ENCODE measurements at regions not wholly inside any gene's neighbourhood (a gene's known extent, or its start where the extent isn't known, plus 50 kb on each side); places are given as distances from the start of the nearest gene placed in this dataset.
"Not testable (repeated sequence)": the region's sequence is repeated elsewhere in the genome, so short reads cannot be mapped to it uniquely, and the experiment has no call there.

DNA sequence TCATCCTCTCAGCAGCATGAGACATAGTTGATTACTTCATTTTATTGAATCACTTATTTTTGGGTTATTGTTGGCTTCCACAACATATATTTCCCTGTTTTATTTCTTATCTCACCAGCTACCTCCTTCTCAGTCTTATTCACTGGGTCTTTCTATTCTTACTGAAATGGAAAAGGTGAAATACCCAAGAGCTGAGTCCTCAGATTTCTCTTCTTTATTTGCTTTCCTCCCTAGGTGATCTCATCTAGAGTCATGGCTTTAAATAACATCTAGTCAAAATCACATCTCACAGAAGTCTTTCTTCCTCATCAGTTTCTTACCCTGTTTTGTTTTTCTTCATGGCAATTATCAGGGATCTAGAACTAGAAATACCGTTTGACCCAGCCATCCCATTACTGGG lies 105.0 kb upstream of the RBBP8 start:
- DNase-seq (ENCODE audit: low read depth, low spot score), result peak; percentile 78
- H3K27ac ChIP-seq, result peak overlapping the region; percentile 97

DNA sequence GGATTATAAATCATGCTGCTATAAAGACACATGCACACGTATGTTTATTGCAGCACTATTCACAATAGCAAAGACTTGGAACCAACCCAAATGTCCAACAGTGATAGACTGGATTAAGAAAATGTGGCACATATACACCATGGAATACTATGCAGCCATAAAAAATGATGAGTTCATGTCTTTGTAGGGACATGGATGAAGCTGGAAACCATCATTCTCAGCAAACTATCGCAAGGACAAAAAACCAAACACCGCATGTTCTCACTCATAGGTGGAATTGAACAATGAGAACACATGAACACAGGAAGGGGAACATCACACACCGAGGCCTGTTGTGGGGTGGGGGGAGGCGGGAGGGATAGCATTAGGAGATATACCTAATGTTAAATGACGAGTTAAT lies 104.5 kb upstream of the RBBP8 start:
- H3K27ac ChIP-seq, result peak overlapping the region; percentile 97
- not testable (repeated sequence) for DNase-seq (ENCODE audit: low read depth, low spot score)

DNA sequence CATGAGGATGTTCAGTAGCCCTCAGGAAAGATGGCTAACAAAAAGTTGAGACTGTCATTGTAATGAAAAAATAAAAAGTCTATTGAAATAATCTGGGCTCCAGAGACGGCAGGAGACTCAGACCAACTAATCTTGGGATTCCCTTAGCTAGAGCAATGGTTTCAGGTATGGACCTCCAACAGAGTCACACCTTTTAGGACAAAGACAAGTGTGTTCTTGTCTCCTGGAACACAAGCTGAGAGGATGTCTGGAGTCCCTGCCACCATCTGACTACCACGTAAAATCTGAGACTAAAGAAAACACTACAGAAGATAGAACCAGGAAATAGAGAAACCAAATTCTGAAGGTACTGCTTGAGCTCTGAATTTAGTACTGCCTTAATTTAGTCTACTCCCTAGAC lies 103.3 kb upstream of the RBBP8 start:
- H3K27ac ChIP-seq, result peak overlapping the region; percentile 97
- no peak for DNase-seq (ENCODE audit: low read depth, low spot score)

DNA sequence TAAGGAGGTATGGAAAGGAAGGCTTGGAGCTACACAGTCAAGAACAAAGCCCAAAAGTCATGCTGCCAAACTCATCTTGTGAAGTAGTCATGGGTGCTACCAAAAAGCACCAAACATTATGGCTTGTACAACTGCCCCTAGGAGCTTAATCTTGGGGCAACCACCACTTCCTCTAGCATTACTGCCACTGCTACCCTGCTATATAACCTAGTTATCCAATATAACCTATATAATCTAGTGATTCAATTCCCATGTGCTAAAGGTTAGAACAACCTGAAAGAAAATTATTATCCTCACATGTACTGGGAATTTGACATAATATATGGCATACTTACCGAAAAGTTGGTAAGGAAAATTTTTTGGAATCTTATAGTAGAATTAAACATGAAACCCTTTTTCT lies 102.6 kb upstream of the RBBP8 start:
- no peak for DNase-seq (ENCODE audit: low read depth, low spot score)
- peak overlapping the region; percentile 97 for H3K27ac ChIP-seq

DNA sequence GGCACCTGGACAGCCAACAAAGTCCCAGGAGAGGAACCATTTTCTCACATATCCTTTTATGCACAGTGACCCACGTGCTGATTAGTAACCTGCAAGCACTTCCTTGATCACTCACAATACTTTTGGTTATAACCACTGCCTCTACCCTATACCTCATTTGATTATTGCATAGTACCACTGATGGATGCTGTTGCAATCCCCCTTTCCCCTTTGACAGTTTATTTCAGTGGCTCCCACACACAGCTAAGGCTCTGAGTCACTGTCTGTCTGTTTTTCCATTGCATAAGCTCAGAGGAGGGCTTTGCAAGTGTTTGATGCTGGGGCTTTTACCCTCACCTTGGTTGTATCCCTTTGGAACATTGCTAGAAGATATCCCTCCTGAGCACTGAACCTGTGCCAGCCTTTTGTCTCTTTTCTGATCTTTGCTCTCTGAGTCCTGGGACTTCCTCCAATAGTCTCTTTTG lies 101.7 kb upstream of the RBBP8 start:
- H3K27ac ChIP-seq, result peak overlapping the region; percentile 97
- DNase-seq (ENCODE audit: low read depth, low spot score), result no peak

DNA sequence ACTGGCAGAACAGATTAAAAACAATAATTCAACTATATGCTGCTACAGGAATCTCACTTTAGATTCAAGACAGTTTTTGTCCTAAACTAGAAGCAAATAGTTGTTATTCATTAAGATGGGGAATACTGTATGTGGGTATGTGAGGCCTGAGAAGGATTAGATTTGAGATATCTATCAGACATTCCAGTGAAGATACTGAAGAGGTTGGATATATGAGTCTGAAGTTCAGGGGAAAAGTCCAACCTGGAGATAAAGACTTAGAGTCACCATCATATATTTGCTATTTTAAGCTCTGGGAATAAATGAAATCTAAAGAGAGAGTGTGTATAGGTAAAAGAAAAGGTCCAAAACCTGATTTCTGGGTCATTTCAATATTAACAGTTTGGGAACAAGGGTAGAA lies 96.2 kb upstream of the RBBP8 start:
- H3K27ac ChIP-seq, result no peak overlapping the region
- DNase-seq (ENCODE audit: low read depth, low spot score), result no peak

DNA sequence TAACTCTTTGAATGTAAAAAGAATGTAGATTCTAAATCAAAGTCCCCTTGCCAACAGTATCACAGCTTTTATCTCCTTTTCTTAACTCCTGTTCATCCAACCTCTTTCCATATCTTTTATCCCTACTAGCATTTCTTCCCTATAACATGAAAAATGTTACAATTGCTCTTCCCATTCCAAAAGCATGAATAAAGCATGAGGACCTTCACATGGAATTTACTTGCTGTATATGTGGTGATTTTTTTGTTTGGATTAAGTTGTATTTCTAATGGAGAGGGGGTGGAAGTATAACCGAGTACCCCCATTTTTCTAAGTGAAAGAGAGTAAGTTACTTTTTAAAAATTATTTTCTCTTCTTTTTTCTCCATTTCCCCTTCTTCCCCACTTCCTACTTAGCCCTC lies 94.9 kb upstream of the RBBP8 start:
- no peak for DNase-seq (ENCODE audit: low read depth, low spot score)
- peak overlapping the region; percentile 33 for H3K27ac ChIP-seq

DNA sequence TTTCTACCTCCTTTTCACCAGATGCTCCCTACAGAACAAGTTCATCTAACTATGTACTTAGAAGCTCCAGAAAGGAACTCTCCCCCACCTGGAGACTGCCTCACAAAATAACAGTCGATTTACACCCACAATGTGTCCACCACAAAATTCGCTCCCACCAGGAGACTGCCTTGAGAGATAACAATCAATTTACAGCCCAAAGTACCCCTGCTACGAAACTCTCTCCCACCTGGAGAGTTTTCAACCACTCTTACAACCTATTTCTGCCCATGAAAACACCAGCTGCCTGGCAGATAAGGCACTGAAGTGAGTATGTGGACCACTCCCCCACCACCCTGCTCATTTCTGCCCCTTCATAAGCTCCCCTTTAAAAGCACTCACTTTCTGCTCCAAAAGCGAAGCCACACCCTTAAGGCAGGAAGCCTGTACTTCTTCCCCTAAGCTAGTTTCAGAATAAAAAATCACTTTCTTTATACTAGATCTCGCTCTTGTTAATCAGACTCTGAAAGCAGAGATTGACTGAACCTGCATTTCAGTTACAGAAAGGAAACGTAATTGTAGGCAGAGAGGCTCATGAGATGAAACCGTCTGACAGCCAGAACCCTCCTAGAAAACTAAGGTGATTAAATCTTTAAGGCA lies 94.4 kb upstream of the RBBP8 start:
- H3K27ac ChIP-seq, result peak overlapping the region; percentile 33

DNA sequence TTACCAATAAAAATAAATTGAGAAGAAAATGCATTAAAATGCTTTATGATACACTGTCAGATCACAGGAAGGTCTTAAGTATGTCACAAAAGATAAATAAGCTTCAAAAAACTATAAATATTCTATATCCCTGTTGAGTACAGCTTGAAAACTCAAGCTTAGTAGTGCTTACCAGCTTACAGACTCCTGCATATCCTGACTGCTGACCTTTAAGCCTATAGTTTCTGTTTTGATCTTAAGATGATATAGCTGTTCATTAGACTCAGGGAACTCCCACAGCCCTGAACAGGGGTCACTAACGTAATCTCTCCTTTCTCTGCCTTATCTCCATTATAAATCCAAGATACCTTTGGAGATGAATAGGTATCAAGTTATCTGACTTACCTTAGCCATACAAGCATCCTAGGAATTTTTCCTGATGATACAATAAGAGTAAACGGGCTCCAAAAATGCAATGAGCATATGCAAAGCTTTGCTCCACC lies 93.7 kb upstream of the RBBP8 start:
- H3K27ac ChIP-seq, result peak overlapping the region; percentile 33
- DNase-seq (ENCODE audit: low read depth, low spot score), result no peak

More for the DNA sequence above, 94.4 kb upstream of the RBBP8 start:
- no peak for DNase-seq (ENCODE audit: low read depth, low spot score)

DNA sequence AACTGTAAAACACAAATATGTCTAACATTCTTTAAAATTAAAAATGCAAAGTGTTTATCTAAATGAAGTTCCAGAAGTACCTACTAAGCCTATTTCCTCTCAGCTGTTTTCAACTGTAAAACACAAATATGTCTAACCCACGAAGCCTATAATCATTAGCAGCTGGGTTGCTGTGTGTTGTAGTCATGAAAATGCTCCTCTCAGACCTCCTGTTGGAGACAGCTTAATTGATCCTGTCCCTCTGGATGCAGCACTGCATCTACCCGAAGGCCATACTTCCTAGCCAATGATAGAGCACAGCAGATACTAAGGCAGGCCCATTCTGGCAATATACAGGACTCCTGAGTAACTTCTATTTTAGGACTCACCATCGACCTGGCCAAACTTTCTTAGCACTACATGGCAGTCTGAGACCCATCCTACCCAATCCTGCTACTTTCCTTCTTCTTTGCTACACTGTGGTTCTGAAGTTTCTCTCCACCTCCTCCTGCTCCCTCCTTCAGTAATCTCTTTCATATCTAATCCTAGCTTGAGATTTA lies 92.5 kb upstream of the RBBP8 start:
- DNase-seq (ENCODE audit: low read depth, low spot score), result no peak

DNA sequence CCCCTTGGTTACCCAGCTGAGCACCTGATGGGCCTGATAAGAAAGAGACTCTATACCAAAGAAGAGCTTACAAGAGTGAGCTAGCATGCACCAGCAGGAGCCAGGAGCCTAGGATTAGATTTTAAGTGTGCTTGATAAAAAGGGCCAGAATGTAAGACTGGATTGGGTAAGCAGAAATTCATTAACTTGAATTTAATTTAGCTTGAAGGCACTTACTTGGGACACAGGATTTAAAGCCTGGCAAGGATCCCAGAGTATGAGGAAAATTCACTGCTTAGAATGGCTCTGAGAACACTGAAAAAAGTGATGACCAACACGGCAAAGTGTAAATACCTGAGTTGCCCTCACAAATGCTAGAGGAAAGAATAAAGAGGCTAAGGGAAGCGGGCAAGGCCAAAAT lies 91.3 kb upstream of the RBBP8 start:
- DNase-seq (ENCODE audit: low read depth, low spot score), result no peak
- peak overlapping the region; percentile 36 for H3K27ac ChIP-seq

More for the DNA sequence above, 92.5 kb upstream of the RBBP8 start:
- H3K27ac ChIP-seq, result no peak overlapping the region

DNA sequence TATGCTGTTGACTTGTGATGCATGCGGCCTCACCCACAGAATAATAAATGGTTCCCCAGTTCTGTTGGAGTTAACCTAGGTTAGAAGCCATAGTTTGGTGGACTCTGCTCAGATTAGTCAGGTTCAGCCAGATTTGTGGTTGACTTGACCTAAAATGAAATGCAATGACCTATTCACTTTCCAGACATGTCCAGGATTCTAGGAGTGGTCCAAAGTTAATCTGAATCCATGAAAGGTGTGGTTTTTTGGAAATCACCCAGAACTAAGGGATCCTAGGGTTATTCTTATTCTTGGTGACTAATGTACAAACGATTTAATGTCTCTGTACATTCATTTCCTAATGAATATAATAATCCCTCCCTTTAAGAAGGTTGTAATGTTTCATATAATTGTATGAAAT lies 88.9 kb upstream of the RBBP8 start:
- H3K27ac ChIP-seq, result peak overlapping the region; percentile 81
- DNase-seq (ENCODE audit: low read depth, low spot score), result no peak

DNA sequence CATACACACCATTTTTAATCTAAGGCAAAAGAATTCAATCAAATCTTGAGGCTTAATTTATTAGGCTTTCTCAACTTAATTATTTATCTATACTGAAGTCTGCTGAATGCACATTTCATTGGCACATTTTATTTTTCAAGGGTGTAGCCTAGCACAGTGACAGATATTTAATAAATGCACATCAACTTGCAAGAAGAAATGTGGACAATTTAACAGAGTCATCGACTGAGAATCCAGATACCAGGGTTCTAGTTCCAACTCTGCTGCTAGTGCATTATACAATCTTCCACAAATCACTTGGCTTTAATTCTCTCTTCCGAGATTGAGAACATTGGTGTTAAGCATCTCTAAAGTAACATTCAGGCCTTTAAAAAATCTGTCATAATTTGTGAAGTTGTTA lies 88.5 kb upstream of the RBBP8 start:
- DNase-seq (ENCODE audit: low read depth, low spot score), result no peak
- peak overlapping the region; percentile 81 for H3K27ac ChIP-seq

DNA sequence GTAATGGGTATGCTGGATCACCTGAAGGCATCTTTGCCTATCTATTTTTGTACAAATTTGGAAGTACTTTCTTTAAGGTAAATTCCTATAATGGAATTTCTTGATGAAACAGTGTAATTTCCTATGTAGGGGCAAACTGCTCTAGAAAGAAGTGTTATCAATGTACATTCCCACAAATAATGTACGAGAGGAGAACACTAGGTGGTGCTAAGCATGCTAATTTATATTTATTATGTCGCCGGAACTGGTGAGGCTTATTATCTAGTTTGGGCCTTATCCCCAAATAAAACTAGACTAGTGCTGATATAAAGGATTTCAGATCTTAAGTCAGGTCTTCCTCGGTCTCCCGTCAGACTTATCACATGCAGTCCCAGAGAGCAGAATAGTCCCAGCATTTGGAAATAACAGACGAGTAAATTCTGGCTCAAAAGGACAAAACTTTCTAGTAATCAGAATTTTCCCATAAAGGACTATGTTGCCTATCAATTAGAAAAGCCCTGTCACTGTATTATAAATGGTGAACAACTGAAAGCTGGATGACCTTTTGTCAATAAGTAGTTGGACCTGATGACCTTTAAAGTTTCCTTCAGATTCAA lies 86.9 kb upstream of the RBBP8 start:
- DNase-seq (ENCODE audit: low read depth, low spot score), result no peak
- H3K27ac ChIP-seq, result peak overlapping the region; percentile 69

DNA sequence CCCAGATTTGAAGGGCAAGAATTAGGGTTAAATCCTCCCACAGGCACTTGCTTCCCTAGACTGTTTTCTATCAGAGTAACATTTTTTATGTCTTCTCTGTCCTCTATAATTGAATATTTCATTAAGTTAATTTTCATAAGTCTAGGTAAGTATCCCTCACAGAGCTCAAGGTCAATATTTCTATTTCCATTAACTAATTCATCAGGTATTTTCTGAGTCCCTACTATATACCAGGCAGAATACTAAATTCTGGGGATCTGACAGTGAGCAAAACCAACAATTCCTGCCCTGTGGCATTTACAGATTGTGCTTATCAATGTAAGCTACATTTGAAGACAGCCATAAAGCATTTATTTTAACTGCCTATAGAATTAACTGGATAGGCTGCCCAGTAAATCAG lies 86.4 kb upstream of the RBBP8 start:
- H3K27ac ChIP-seq, result peak overlapping the region; percentile 69
- DNase-seq (ENCODE audit: low read depth, low spot score), result no peak

DNA sequence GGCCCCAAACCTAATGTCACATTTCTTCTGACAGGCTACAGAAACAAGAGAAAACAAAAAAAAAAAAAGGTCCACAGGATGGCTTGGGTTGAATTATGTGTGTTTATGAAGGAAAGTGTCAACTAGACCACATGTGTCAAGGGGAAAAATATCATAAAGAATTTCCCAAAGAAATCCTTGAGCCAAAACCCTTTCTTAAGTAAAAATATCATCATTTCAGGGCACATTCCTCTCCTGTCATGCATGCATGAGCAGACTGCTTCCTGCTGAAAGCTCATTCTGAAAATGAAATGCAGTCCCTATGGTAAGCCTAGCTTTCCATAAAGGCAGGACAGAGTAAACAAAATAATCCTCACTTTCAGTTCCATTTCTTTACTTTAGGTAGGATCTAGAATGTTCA lies 85.7 kb upstream of the RBBP8 start:
- DNase-seq (ENCODE audit: low read depth, low spot score), result no peak
- H3K27ac ChIP-seq, result peak overlapping the region; percentile 69

DNA sequence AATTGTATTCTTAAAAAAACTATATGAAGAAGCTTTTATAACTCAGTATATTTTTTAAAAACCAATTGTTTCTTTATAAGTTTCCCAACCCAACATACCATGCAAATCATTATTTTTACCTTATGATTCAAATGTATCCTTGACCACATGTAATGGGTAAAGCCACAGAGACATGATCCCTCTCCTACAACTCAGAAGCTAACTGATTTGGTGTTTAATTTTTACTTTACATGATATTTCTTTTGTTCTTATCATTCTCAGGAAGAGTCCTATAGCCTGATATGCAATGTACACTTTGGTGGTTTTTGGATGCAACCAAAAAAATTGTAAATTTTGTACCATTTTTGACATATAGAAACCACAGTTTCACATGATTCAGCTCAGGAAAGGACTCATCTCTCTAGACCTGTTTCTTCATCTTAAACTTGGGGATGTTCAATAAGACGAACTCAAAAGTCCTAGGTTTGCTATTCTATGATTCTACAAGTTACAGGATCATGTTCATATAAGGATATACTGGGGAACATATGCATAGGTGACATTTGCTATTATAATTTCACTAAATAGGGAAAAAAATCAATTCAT lies 85.2 kb upstream of the RBBP8 start:
- DNase-seq (ENCODE audit: low read depth, low spot score), result no peak
- H3K27ac ChIP-seq, result peak overlapping the region; percentile 69

DNA sequence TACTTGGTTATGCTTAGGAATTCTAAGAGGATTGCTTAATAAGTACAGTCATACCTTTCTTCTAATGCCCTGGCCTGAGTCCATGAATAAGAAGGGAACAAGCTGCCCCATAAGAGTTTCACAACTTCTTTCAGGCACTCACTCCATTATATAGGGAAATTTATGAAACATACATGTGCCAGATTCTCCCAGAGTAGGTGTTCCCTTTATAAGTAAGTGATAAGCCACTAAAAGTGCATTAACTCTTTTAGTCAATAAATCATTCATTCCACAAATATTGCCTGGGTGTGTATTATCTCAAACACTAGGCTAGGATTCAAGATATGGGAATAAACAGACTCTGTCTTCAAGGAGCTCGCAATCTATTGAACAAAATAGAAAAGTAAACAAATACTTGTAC lies 84.5 kb upstream of the RBBP8 start:
- peak overlapping the region; percentile 69 for H3K27ac ChIP-seq

DNA sequence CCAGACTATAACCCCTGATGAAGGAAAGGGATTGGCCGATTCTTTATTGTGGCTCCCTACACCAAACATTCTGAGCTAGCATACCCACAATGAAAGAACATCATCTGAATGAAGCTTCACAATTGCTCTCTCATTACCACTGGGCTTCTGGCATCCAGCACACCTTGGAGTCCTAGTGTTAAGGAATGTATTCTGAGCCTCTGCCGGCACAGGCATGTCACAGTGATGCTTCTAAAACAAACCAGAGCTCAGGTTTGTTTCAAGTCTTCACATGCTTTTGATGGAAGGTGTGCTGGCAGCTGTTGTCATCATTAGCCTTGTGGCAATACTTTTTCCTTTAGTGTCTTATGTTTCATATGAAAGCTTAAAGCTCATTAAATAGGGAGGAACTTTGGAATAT lies 76.3 kb upstream of the RBBP8 start:
- peak; percentile 91 for DNase-seq (ENCODE audit: low read depth, low spot score)
- H3K27ac ChIP-seq, result peak overlapping the region; percentile 90

More for the DNA sequence above, 84.5 kb upstream of the RBBP8 start:
- DNase-seq (ENCODE audit: low read depth, low spot score), result peak; percentile 52

DNA sequence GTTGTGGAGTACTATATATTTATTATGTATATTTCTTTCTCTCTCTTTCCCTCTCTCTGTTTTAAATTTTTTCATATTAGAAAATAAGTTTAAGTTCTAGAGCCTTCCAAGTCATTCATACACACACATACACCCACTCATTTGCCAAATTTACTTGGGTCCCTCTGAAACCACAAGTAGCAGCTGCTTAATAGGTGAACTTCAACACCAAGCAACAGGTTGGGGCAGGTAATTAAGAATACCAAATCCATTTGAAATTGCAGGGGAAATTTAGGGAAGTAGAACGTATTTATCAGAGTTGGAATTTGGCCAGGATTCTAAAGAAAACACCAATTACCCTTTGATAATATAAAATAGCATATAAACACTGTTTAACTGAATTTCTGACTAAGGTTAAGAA lies 75.0 kb upstream of the RBBP8 start:
- peak overlapping the region; percentile 90 for H3K27ac ChIP-seq
- DNase-seq (ENCODE audit: low read depth, low spot score), result no peak

DNA sequence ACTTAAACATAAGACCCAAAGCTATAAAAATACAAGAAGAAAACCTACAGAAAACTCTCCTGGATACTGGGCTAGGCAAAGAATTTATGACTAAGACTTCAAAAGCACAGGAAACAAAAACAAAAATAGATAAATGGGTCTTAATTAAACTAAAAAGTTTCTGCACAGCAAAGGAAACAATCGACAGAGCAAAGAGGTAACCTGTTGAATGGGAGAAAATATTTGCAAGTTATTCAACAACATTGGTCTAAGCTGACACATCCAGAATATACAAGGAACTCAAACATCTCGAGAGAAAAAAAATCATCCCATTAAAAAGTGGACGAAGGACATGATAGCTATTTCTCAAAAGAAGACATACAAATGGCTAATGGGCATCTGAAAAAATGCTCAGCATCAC lies 72.3 kb upstream of the RBBP8 start:
- no peak overlapping the region for H3K27ac ChIP-seq
- no peak for DNase-seq (ENCODE audit: low read depth, low spot score)

Data from epithelial cell of prostate (primary cell).